Ovary (tissue), 3 donors: ENCODE measurements at regions not wholly inside any gene's neighbourhood (a gene's known extent, or its start where the extent isn't known, plus 50 kb on each side); places are given as distances from the start of the nearest gene placed in this dataset.
"Not testable (repeated sequence)": the region's sequence is repeated elsewhere in the genome, so short reads cannot be mapped to it uniquely, and the experiment has no call there.

ENCODE experiments used
- CTCF ChIP-seq, 3 donors: fragments of 450-650 bp in 2 of 3; fragments of 200-600 bp in 1 of 3; IDR thresholded peaks; one replicate each; pipeline versions ENCODE4 v1.5.1 to v1.8.0; 2016 to 2022; ENCODE audit warnings: antibody characterized with exemption in 3 of 3, mild to moderate bottlenecking in 1 of 3
- EP300 ChIP-seq: sonication (generic); formaldehyde crosslinking; IDR thresholded peaks from one replicate; pipeline ENCODE4 v1.6.1; 2017; ENCODE audit warnings: antibody characterized with exemption
- POLR2A ChIP-seq: fragments of 450-650 bp; IDR thresholded peaks from one replicate; pipeline ENCODE4 v1.6.1; 2017; ENCODE audit warnings: antibody characterized with exemption, mild to moderate bottlenecking, moderate library complexity
- donor health status: DM: no; HTN: no; CAD: no.

DNA sequence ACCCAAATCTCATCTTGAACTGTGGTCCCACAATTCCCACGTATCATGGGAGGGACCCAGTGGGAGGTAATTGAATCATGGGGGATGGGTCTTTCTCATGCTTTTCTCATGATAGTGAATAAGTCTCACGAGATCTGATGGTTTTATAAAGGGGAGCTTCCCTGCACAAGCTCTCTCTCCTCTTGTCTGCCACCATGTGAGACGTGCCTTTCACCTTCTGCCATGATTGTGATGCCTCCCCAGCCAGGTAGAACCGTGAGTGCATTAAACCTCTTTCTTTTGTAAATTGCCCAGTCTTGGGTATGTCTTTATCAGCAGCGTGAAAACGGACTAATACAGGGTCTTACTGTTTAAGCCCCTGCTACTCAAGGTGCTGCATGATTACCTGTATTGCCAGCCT lies 98.8 kb upstream of the PDHA1 start:
- TF ChIP-seq CTCF (IDR thresholded peaks at IDR 0.05); EP300; POLR2A: not testable (repeated sequence)
